Ascending aorta (tissue), 2 donors: ENCODE measurements at regions not wholly inside any gene's neighbourhood (a gene's known extent, or its start where the extent isn't known, plus 50 kb on each side); places are given as distances from the start of the nearest gene placed in this dataset.

Experiments
- DNase-seq, 2 donors: peaks; one replicate each; pipeline ENCODE4 v3.0.0-alpha.2; 2019; ENCODE audit warnings: low spot score in 2 of 2
- H3K27ac ChIP-seq, 2 donors: fragments of 200-600 bp; sonication (generic); one replicate each; pipeline ENCODE4 v1.5.1; 2016 to 2017; ENCODE audit warnings: mild to moderate bottlenecking in 1 of 2
- H3K27me3 ChIP-seq: fragments of 200-600 bp; sonication (generic); one replicate; pipeline ENCODE4 v1.5.1; 2017
- H3K36me3 ChIP-seq, 2 donors: fragments of 200-600 bp; sonication (generic); one replicate each; pipeline ENCODE4 v1.5.1; 2016
- H3K4me1 ChIP-seq, 2 donors: fragments of 200-600 bp; sonication (generic); one replicate each; pipeline ENCODE4 v1.5.1; 2016 to 2017; ENCODE audit warnings: mild to moderate bottlenecking in 1 of 2
- H3K4me3 ChIP-seq, 2 donors: fragments of 200-600 bp; sonication (generic); one replicate each; pipeline ENCODE4 v1.5.1; 2016 to 2017; ENCODE audit warnings: mild to moderate bottlenecking in 1 of 2
- H3K9me3 ChIP-seq, 2 donors: fragments of 200-600 bp; sonication (generic); one replicate each; pipeline ENCODE4 v1.5.1; 2016
- CTCF ChIP-seq, 3 experiments: fragments of 200-600 bp in 2 of 3; fragments of 450-650 bp in 1 of 3; sonication (generic) in 2 of 3; IDR thresholded peaks; one replicate each; pipeline ENCODE4 v1.5.1; 2016 to 2019; ENCODE audit warnings: antibody characterized with exemption in 3 of 3, mild to moderate bottlenecking in 1 of 3, moderate library complexity in 1 of 3
- intact Hi-C: fragments of 100-400 bp; cut with DNase I; formaldehyde crosslinking; loops from one replicate; pipeline ENCODE4 v1.15.1; 2023

GRCh38 chr10:128245026-128245425 lies 118.8 kb upstream of the MKI67 start:
- DNase-seq, result no peak
- intact Hi-C loops, result no loop called here

GRCh38 chr10:128247576-128247975 lies 121.4 kb upstream of the MKI67 start:
- Histone ChIP-seq H3K27ac (no peak overlapping the region), H3K27me3 (no peaks in the 10 kb centered on the region), H3K9me3 (no peaks in the 10 kb centered on the region), H3K4me3 (no peak overlapping the region), H3K36me3 (no peaks in the 10 kb centered on the region), H3K4me1 (no peaks in the 10 kb centered on the region)
- no peak for DNase-seq
- intact Hi-C loops, result no loop called here
- no peak for TF ChIP-seq CTCF (IDR thresholded peaks at IDR 0.05)

More at GRCh38 chr10:128245026-128245425, 118.8 kb upstream of the MKI67 start:
- TF ChIP-seq CTCF (IDR thresholded peaks at IDR 0.05), result no peak
- no peaks in the 10 kb centered on the region for H3K36me3 ChIP-seq
- no peaks in the 10 kb centered on the region for H3K4me1 ChIP-seq
- no peaks in the 10 kb centered on the region for H3K27me3 ChIP-seq
- H3K4me3 ChIP-seq, result no peak overlapping the region
- no peak overlapping the region for H3K27ac ChIP-seq
- no peaks in the 10 kb centered on the region for H3K9me3 ChIP-seq

GRCh38 chr10:128254476-128254875 lies 128.3 kb upstream of the MKI67 start:
- Histone ChIP-seq H3K4me1 (no peaks in the 10 kb centered on the region), H3K9me3 (no peaks in the 10 kb centered on the region), H3K27me3 (no peaks in the 10 kb centered on the region), H3K27ac (no peak overlapping the region), H3K4me3 (no peak overlapping the region), H3K36me3 (no peaks in the 10 kb centered on the region)
- intact Hi-C loops, result no loop called here
- DNase-seq, result no peak
- TF ChIP-seq CTCF (IDR thresholded peaks at IDR 0.05), result no peak

- Histone ChIP-seq H3K27ac (no peak overlapping the region), H3K4me3 (no peak overlapping the region), H3K9me3 (no peaks in the 10 kb centered on the region), H3K27me3 (no peaks in the 10 kb centered on the region), H3K36me3 (no peaks in the 10 kb centered on the region), H3K4me1 (no peaks in the 10 kb centered on the region)
- TF ChIP-seq CTCF (IDR thresholded peaks at IDR 0.05), result no peak
- intact Hi-C loops, result no loop called here
- no peak for DNase-seq
These were observed 131.2 kb upstream of the MKI67 start for GRCh38 chr10:128257428-128257827.

GRCh38 chr10:128258421-128258976 lies 132.3 kb upstream of the MKI67 start:
- no peak for DNase-seq
- no peaks in the 10 kb centered on the region for H3K36me3 ChIP-seq
- no peaks in the 10 kb centered on the region for H3K27me3 ChIP-seq
- no peak for TF ChIP-seq CTCF (IDR thresholded peaks at IDR 0.05)
- H3K27ac ChIP-seq, result no peak overlapping the region
- H3K4me3 ChIP-seq, result no peak overlapping the region
- intact Hi-C loops, result no loop called here
- H3K4me1 ChIP-seq, result no peaks in the 10 kb centered on the region
- no peaks in the 10 kb centered on the region for H3K9me3 ChIP-seq
